H9 (cell line): ENCODE measurements at regions not wholly inside any gene's neighbourhood (a gene's known extent, or its start where the extent isn't known, plus 50 kb on each side); places are given as distances from the start of the nearest gene placed in this dataset.

Source experiments
- DNase-seq: peaks from one replicate; pipeline ENCODE4 v3.0.0-alpha.2; 2017
- H2AFZ ChIP-seq: one replicate; pipeline ENCODE4 v1.6.1; 2013; ENCODE audit warnings: mild to moderate bottlenecking, low read length, control low read depth, moderate library complexity
- H2AK5ac ChIP-seq: 2 replicates; pipeline ENCODE4 v1.6.1; 2013; ENCODE audit warnings: low read length, control low read depth, mixed read lengths; ENCODE audit not compliant: insufficient read length
- H2BK120ac ChIP-seq: one replicate; pipeline ENCODE4 v1.6.1; 2013; ENCODE audit warnings: low read depth, mild to moderate bottlenecking, low read length, control low read depth, inconsistent platforms; ENCODE audit not compliant: poor library complexity, severe bottlenecking
- H2BK12ac ChIP-seq: 2 replicates; pipeline ENCODE4 v1.6.1; 2013; ENCODE audit warnings: low read length, control low read depth, mixed read lengths, low read depth; ENCODE audit not compliant: insufficient read length
- H2BK15ac ChIP-seq: 2 replicates; pipeline ENCODE4 v1.6.1; 2013; ENCODE audit warnings: low read depth, low read length, control low read depth
- H2BK20ac ChIP-seq: one replicate; pipeline ENCODE4 v1.6.1; 2013; ENCODE audit warnings: low read depth, mild to moderate bottlenecking, low read length, control low read depth, inconsistent platforms; ENCODE audit not compliant: poor library complexity, severe bottlenecking
- H2BK5ac ChIP-seq: 2 replicates; pipeline ENCODE4 v1.6.1; 2013; ENCODE audit warnings: low read length, control low read depth, mixed read lengths; ENCODE audit not compliant: insufficient read length
- H3K14ac ChIP-seq: 2 replicates; pipeline ENCODE4 v1.6.1; 2013; ENCODE audit warnings: low read length, control low read depth; ENCODE audit not compliant: insufficient read depth
- H3K18ac ChIP-seq: 2 replicates; pipeline ENCODE4 v1.6.1; 2013; ENCODE audit warnings: low read depth, mild to moderate bottlenecking, mixed read lengths, low read length, control low read depth; ENCODE audit not compliant: insufficient read length
- H3K23ac ChIP-seq: 2 replicates; pipeline ENCODE4 v1.6.1; 2013; ENCODE audit warnings: low read length, control low read depth, mixed read lengths, low read depth; ENCODE audit not compliant: insufficient read length
- H3K23me2 ChIP-seq: 2 replicates; pipeline ENCODE4 v1.6.1; 2013; ENCODE audit warnings: low read depth, mild to moderate bottlenecking, mixed read lengths, low read length, control low read depth; ENCODE audit not compliant: insufficient read length, poor library complexity, severe bottlenecking
- H3K27ac ChIP-seq: 2 replicates; pipeline ENCODE4 v1.5.1; 2013; ENCODE audit warnings: low read length, control low read depth, mixed read lengths, low read depth; ENCODE audit not compliant: insufficient read length
- H3K27me3 ChIP-seq: 2 replicates; pipeline ENCODE4 v1.6.1; 2013; ENCODE audit warnings: low read length, control low read depth, inconsistent platforms; ENCODE audit not compliant: insufficient read depth
- H3K4ac ChIP-seq: 2 replicates; pipeline ENCODE4 v1.6.1; 2013; ENCODE audit warnings: low read depth, mild to moderate bottlenecking, control low read depth, inconsistent platforms, low read length, moderate library complexity
- H3K4me1 ChIP-seq: 2 replicates; pipeline ENCODE4 v1.6.1; 2013; ENCODE audit warnings: low read length, control low read depth, inconsistent platforms; ENCODE audit not compliant: insufficient read depth
- H3K4me2 ChIP-seq: 2 replicates; pipeline ENCODE4 v1.6.1; 2013; ENCODE audit warnings: low read length, control low read depth, mixed read lengths; ENCODE audit not compliant: insufficient read length, insufficient read depth
- H3K56ac ChIP-seq: 2 replicates; pipeline ENCODE4 v1.6.1; 2013; ENCODE audit warnings: low read depth, mild to moderate bottlenecking, mixed read lengths, low read length, control low read depth; ENCODE audit not compliant: insufficient read length
- H3K79me1 ChIP-seq: 2 replicates; pipeline ENCODE4 v1.6.1; 2013; ENCODE audit warnings: low read depth, mild to moderate bottlenecking, moderate library complexity, low read length, control low read depth, inconsistent platforms; ENCODE audit not compliant: insufficient read depth, poor library complexity, severe bottlenecking
- H3K79me2 ChIP-seq: 2 replicates; pipeline ENCODE4 v1.6.1; 2013; ENCODE audit warnings: low read length, control low read depth, inconsistent platforms; ENCODE audit not compliant: insufficient read depth
- H3K9ac ChIP-seq: 2 replicates; pipeline ENCODE4 v1.6.1; 2013; ENCODE audit warnings: low read length, control low read depth, mixed read lengths; ENCODE audit not compliant: insufficient read length; ENCODE audit errors: extremely low read depth
- H3K9me3 ChIP-seq: one replicate; pipeline ENCODE4 v1.6.1; 2013; ENCODE audit warnings: low read depth, low read length, inconsistent platforms; ENCODE audit not compliant: control insufficient read depth
- H3T11ph ChIP-seq: one replicate; pipeline ENCODE4 v1.6.1; 2013; ENCODE audit warnings: mild to moderate bottlenecking, low read length, control low read depth, inconsistent platforms
- H4K20me1 ChIP-seq: one replicate; pipeline ENCODE4 v1.6.1; 2013; ENCODE audit not compliant: control insufficient read depth, insufficient read length, insufficient read depth
- H4K5ac ChIP-seq: 2 replicates; pipeline ENCODE4 v1.6.1; 2013; ENCODE audit warnings: low read depth, mild to moderate bottlenecking, mixed read lengths, low read length, control low read depth; ENCODE audit not compliant: insufficient read length
- H4K8ac ChIP-seq: replicated peaks from 2 replicates; pipeline ENCODE4 v1.6.1; 2013; ENCODE audit warnings: low read length, control low read depth, mixed read lengths, low read depth; ENCODE audit not compliant: insufficient read length
- H4K91ac ChIP-seq: 2 replicates; pipeline ENCODE4 v1.6.1; 2013; ENCODE audit warnings: low read depth, mild to moderate bottlenecking, moderate library complexity, mixed read lengths, low read length, control low read depth; ENCODE audit not compliant: insufficient read length
- H3K27ac Mint-ChIP-seq, 3 experiments: 2 replicates in 2 of 3; 3 replicates in 1 of 3; pipeline ENCODE4 v1.8.0; 2020 to 2021; ENCODE audit warnings: mixed read lengths in 3 of 3, mild to moderate bottlenecking in 1 of 3, moderate library complexity in 1 of 3
- H3K27me3 Mint-ChIP-seq: 2 replicates; pipeline ENCODE4 v1.8.0; 2021; ENCODE audit warnings: low read depth, mild to moderate bottlenecking, moderate library complexity, mixed read lengths
- H3K36me3 Mint-ChIP-seq, 3 experiments: 2 replicates in 2 of 3; 3 replicates in 1 of 3; pipeline ENCODE4 v1.8.0; 2020 to 2021; ENCODE audit warnings: low read depth in 3 of 3, mixed read lengths in 3 of 3; ENCODE audit not compliant: insufficient read depth in 1 of 3
- H3K4me1 Mint-ChIP-seq, 2 experiments: 2 replicates each; pipeline ENCODE4 v1.8.0; 2020; ENCODE audit warnings: mixed read lengths in 2 of 2
- H3K4me3 Mint-ChIP-seq, 2 experiments: 2 replicates in 1 of 2; 3 replicates in 1 of 2; pipeline ENCODE4 v1.8.0; 2020 to 2021; ENCODE audit warnings: mild to moderate bottlenecking in 2 of 2, mixed read lengths in 2 of 2, moderate library complexity in 1 of 2
- H3K9me3 Mint-ChIP-seq, 2 experiments: 2 replicates in 1 of 2; 3 replicates in 1 of 2; pipeline ENCODE4 v1.8.0; 2020; ENCODE audit warnings: mild to moderate bottlenecking in 2 of 2, mixed read lengths in 2 of 2, moderate library complexity in 1 of 2
- WGBS: extraction: QIAGEN DNeasy Blood & Tissue Kit; methylation state at CpG from one replicate; pipeline ENCODE4 v1.1.7; 2013; ENCODE audit warnings: missing lambda C conversion rate, low lambda C conversion rate, mixed read lengths; ENCODE audit not compliant: insufficient read length; ENCODE audit errors: extremely low coverage; 5-methylcytosine and 5-hydroxymethylcytosine counted together
- TF ChIP-seq, protein P1 (sequence below): fragments of 200-600 bp; sonication (generic); conservative IDR thresholded peaks from 3 replicates; pipeline ENCODE4 v1.8.0; 2021; ENCODE audit warnings: antibody characterized with exemption, mild to moderate bottlenecking

DNA sequence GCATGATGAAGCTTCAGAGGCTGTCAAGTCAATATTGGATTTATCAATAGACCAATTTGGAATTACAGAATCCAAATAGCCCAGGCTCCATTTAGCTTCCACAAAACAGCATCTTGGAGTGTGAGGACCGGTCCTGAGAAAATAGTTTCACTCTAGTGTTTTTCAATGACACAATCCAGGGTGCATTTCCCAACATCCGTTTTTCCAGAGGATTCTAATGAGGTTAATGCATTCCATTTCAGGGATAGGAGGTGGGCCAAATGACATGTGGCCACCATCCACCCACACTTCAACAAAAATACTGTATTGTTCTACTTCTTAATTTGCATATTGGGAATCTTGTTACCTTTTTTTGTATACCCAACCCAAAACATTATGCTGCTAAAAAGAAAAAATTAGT is 229.8 kb upstream of the LDB2 start:
- Histone ChIP-seq H3K4me1 (peaks cover 8% of the 10 kb centered on the region), H2BK12ac (no peak overlapping the region), H3K27me3 (no peaks in the 10 kb centered on the region), H2BK120ac (no peak overlapping the region), H3K4me2 (no peak overlapping the region), H2BK20ac (no peak overlapping the region), H3K23ac (no peak overlapping the region), H2BK5ac (no peak overlapping the region), H3K9ac (no peak overlapping the region), H3K23me2 (no peaks in the 10 kb centered on the region), H4K8ac (no peak overlapping the region), H3K79me2 (no peaks in the 10 kb centered on the region; the same call in 1 of the 2 replicates), H3K4ac (no peak overlapping the region), H3T11ph (no peak overlapping the region), H2AFZ (no peak overlapping the region), H3K14ac (no peak overlapping the region), H2AK5ac (no peak overlapping the region), H2BK15ac (no peak overlapping the region), H3K18ac (no peak overlapping the region), H3K79me1 (no peaks in the 10 kb centered on the region), H3K9me3 (no peaks in the 10 kb centered on the region), H4K20me1 (no peaks in the 10 kb centered on the region), H4K5ac (no peak overlapping the region), H3K56ac (no peak overlapping the region), H4K91ac (no peak overlapping the region), H3K27ac (no peak overlapping the region)
- TF ChIP-seq, protein P1, sequence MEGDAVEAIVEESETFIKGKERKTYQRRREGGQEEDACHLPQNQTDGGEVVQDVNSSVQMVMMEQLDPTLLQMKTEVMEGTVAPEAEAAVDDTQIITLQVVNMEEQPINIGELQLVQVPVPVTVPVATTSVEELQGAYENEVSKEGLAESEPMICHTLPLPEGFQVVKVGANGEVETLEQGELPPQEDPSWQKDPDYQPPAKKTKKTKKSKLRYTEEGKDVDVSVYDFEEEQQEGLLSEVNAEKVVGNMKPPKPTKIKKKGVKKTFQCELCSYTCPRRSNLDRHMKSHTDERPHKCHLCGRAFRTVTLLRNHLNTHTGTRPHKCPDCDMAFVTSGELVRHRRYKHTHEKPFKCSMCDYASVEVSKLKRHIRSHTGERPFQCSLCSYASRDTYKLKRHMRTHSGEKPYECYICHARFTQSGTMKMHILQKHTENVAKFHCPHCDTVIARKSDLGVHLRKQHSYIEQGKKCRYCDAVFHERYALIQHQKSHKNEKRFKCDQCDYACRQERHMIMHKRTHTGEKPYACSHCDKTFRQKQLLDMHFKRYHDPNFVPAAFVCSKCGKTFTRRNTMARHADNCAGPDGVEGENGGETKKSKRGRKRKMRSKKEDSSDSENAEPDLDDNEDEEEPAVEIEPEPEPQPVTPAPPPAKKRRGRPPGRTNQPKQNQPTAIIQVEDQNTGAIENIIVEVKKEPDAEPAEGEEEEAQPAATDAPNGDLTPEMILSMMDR, result no peak
- peaks cover 11 to 18% of the 10 kb centered on the region in 2 experiments for H3K4me1 Mint-ChIP-seq
- H3K9me3 Mint-ChIP-seq, result peaks cover 0 to 2% of the 10 kb centered on the region in 2 experiments; a peak in 3 of 5 replicates
- DNase-seq, result no peak
- H3K36me3 Mint-ChIP-seq, result no peaks in the 10 kb centered on the region
- peaks cover 3% of the 10 kb centered on the region; the same call in 1 of the 2 replicates for H3K27me3 Mint-ChIP-seq
- H3K4me3 Mint-ChIP-seq, result no peak overlapping the region
- no CpG with 5 or more reads among the region's 2 CpGs for WGBS
- H3K27ac Mint-ChIP-seq, result no peak overlapping the region
